Cerebellar nuclear complex (tissue), 1 donor: ENCODE measurements at regions not wholly inside any gene's neighbourhood (a gene's known extent, or its start where the extent isn't known, plus 50 kb on each side); places are given as distances from the start of the nearest gene placed in this dataset.
"Not testable (repeated sequence)": the region's sequence is repeated elsewhere in the genome, so short reads cannot be mapped to it uniquely, and the experiment has no call there.

Experiments
- DNase-seq, 2 experiments: peaks; one replicate each; lab custom pipeline; 2025; lab: John Stamatoyannopoulos, UW

- no peak for DNase-seq
Measured at GRCh38 chr11:97548280-97548679, 1158.5 kb downstream of the JRKL start.

GRCh38 chr11:97557399-97557798 lies 1167.6 kb downstream of the JRKL start:
- no peak for DNase-seq

GRCh38 chr11:97567801-97568200 lies 1178.0 kb downstream of the JRKL start:
- DNase-seq = no peak

- no peak for DNase-seq
Measured at GRCh38 chr11:97570636-97571035, 1180.8 kb downstream of the JRKL start.

GRCh38 chr11:97573771-97574170 lies 1184.0 kb downstream of the JRKL start:
- not testable (repeated sequence) for DNase-seq

GRCh38 chr11:97574976-97575665 lies 1185.3 kb downstream of the JRKL start:
- DNase-seq = no peak

GRCh38 chr11:97607291-97608000 lies 1217.6 kb downstream of the JRKL start:
- DNase-seq = no peak

GRCh38 chr11:97610000-97610399 lies 1220.2 kb downstream of the JRKL start:
- no peak for DNase-seq

GRCh38 chr11:97610854-97611253 lies 1221.0 kb downstream of the JRKL start:
- no peak for DNase-seq

GRCh38 chr11:97611345-97611744 lies 1221.5 kb downstream of the JRKL start:
- no peak for DNase-seq

- DNase-seq = no peak
Measured at GRCh38 chr11:97614606-97615005, 1224.8 kb downstream of the JRKL start.

- no peak for DNase-seq
Measured at GRCh38 chr11:97615546-97615945, 1225.7 kb downstream of the JRKL start.

GRCh38 chr11:97617031-97617430 lies 1227.2 kb downstream of the JRKL start:
- DNase-seq = no peak

GRCh38 chr11:97620007-97620406 lies 1230.2 kb downstream of the JRKL start:
- DNase-seq = no peak

GRCh38 chr11:97621282-97621681 lies 1231.5 kb downstream of the JRKL start:
- DNase-seq = no peak

GRCh38 chr11:97622795-97623194 lies 1233.0 kb downstream of the JRKL start:
- DNase-seq = no peak

- not testable (repeated sequence) for DNase-seq
Measured at GRCh38 chr11:97636741-97637140, 1246.9 kb downstream of the JRKL start.

GRCh38 chr11:97637701-97638100 lies 1247.9 kb downstream of the JRKL start:
- no peak for DNase-seq

- no peak for DNase-seq
Measured at GRCh38 chr11:97638641-97639224, 1248.9 kb downstream of the JRKL start.

- no peak for DNase-seq
Measured at GRCh38 chr11:97641988-97642387, 1252.2 kb downstream of the JRKL start.

GRCh38 chr11:97645736-97646135 lies 1255.9 kb downstream of the JRKL start:
- no peak for DNase-seq

GRCh38 chr11:97656356-97656755 lies 1266.5 kb downstream of the JRKL start:
- DNase-seq = no peak

- DNase-seq = no peak
Measured at GRCh38 chr11:97657852-97658251, 1268.0 kb downstream of the JRKL start.
